ENCODE measurements at regions not wholly inside any gene's neighbourhood (a gene's known extent, or its start where the extent isn't known, plus 50 kb on each side); places are given as distances from the start of the nearest gene placed in this dataset.

DNA sequence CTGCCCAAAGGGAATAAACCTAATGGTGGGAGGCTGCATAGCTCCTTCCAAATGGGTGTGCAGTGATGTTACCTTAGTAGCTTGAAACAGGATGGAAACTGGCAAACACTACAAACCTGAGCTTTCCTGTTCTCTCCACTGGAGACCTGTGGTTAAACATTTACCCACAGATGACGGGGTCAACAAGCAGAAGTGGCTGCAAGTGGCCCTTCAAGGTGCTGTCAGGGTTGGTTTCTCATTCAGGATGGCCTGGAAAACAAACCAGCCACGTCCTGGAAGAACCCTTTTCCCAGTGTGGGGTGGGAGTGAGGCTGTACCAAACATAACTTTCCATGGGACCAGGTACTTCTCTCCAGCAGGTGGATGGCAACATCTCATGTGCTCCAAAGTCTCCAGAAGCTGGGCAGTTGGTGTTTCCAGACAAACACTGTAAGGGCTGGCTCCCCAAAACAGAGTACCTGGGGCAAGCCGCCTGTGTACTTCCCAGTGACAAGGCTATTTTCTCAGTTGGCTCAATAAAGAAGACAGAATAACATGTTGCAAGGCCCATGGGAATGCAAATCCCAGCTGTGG lies 67.5 kb downstream of the DNAJB9 start:
- no peak overlapping the region for H3K23ac ChIP-seq (ENCODE audit: low read depth, low read length)
- no peak overlapping the region for H2BK20ac ChIP-seq (ENCODE audit: low read depth, low read length)
- no peak overlapping the region for H4K8ac ChIP-seq (ENCODE audit: low read depth in 2 of 2, low read length in 2 of 2)
- no peaks in the 10 kb centered on the region for H3K27me3 ChIP-seq (ENCODE audit: control insufficient read depth, insufficient read depth, low read length)
- no peak overlapping the region for H4K5ac ChIP-seq (ENCODE audit: low read depth, low read length)
- H4K91ac ChIP-seq (ENCODE audit: insufficient read depth, low read depth, low read length), result no peak overlapping the region
- H3K9me1 ChIP-seq (ENCODE audit: insufficient read depth, low read length), result no peaks in the 10 kb centered on the region
- no peak overlapping the region for H3K56ac ChIP-seq (ENCODE audit: extremely low read depth, insufficient read depth, low read length)
- H2AK9ac ChIP-seq (replicated peaks; ENCODE audit: low read depth, low read length, poor library complexity), result no peak overlapping the region
- intact Hi-C loops (cut with micrococcal nuclease), result no loop called here
- no peak overlapping the region for H3K4me2 ChIP-seq (ENCODE audit: low read depth, low read length)
- WGBS, 2 experiments (ENCODE audit: extremely low coverage in 2 of 2, insufficient read length in 1 of 2), result 50% methylated on average over 1 of the region's 3 CpGs; no CpG with 5 or more reads in 1 of the 2 experiments
- H2BK5ac ChIP-seq (ENCODE audit: low read depth, low read length, poor library complexity, severe bottlenecking), result no peak overlapping the region
- no peak overlapping the region for H3K9ac ChIP-seq (ENCODE audit: low read depth, low read length)
- H3K4me3 ChIP-seq (ENCODE audit: insufficient read depth, low read depth, low read length), result no peak overlapping the region
- no peak overlapping the region for H3K18ac ChIP-seq (ENCODE audit: low read depth, low read length)
- H3K36me3 ChIP-seq (ENCODE audit: control insufficient read depth, insufficient read depth, low read length), result no peaks in the 10 kb centered on the region
- dilution Hi-C loops (cut with HindIII; ENCODE audit: low sequenced_read_pairs, unreplicated experiment), result no loop called here
- BruUV-seq (replicated peaks), result no TSS peak
- H3K4me1 ChIP-seq (ENCODE audit: control insufficient read depth, insufficient read depth, low read length), result no peaks in the 10 kb centered on the region
- no peak overlapping the region for H2BK15ac ChIP-seq (ENCODE audit: low read depth, low read length)
- no peak overlapping the region for H3K14ac ChIP-seq (replicated peaks; ENCODE audit: low read depth, low read length)
- no peak for ATAC-seq (ENCODE audit: low read depth)
- ChIA-PET CTCF (interaction anchor here (0.6 kb wide), 1 partner anchor 934 kb away, joined by 3 read pairs; no protein-coding TSS in a partner anchor), POLR2A (ENCODE audit: unreplicated experiment) (no interaction called here)
- TF ChIP-seq POLR2A (IDR thresholded peaks at IDR 0.05; ENCODE audit: low read depth, low read length) (no peak), CEBPB (IDR thresholded peaks at IDR 0.05; ENCODE audit: low read depth, low read length) (no peak), MAZ (IDR thresholded peaks at IDR 0.05; ENCODE audit: borderline replicate concordance, low read depth, low read length) (no peak), CTCF (conservative IDR thresholded peaks at IDR 0.05; ENCODE audit: low read depth, low read length) (no peak), NFE2L2 (IDR thresholded peaks at IDR 0.05; ENCODE audit: low read depth, low read length) (no peak), CHD1 (IDR thresholded peaks at IDR 0.05; ENCODE audit: low read depth, low read length) (no peak), RCOR1 (IDR thresholded peaks at IDR 0.05; ENCODE audit: insufficient replicate concordance, low read length) (no peak), MXI1 (IDR thresholded peaks at IDR 0.05; ENCODE audit: borderline replicate concordance, low read depth, low read length) (no peak), ELK1 (IDR thresholded peaks at IDR 0.05; ENCODE audit: borderline replicate concordance, low read depth, low read length) (no peak), FOS (IDR thresholded peaks at IDR 0.05; ENCODE audit: low read depth, low read length) (no peak), BHLHE40 (IDR thresholded peaks at IDR 0.05; ENCODE audit: low read depth, low read length) (no peak), RFX5 (IDR thresholded peaks at IDR 0.05; ENCODE audit: low read depth, low read length) (no peak), MAFK (IDR thresholded peaks at IDR 0.05; ENCODE audit: low read depth, low read length) (no peak), SMC3 (IDR thresholded peaks at IDR 0.05; ENCODE audit: low read depth, low read length) (no peak), RAD21 (IDR thresholded peaks at IDR 0.05; ENCODE audit: low read length) (no peak)
- TF ChIP-seq, protein P1, sequence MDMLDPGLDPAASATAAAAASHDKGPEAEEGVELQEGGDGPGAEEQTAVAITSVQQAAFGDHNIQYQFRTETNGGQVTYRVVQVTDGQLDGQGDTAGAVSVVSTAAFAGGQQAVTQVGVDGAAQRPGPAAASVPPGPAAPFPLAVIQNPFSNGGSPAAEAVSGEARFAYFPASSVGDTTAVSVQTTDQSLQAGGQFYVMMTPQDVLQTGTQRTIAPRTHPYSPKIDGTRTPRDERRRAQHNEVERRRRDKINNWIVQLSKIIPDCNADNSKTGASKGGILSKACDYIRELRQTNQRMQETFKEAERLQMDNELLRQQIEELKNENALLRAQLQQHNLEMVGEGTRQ (IDR thresholded peaks at IDR 0.05; ENCODE audit: low read depth, low read length), result no peak
- H2AK5ac ChIP-seq (ENCODE audit: low read depth, low read length), result no peak overlapping the region
- H2AFZ ChIP-seq (replicated peaks; ENCODE audit: low read length, poor library complexity), result no peak overlapping the region
- H3K9me3 ChIP-seq (ENCODE audit: control insufficient read depth, insufficient read depth, low read length), result no peaks in the 10 kb centered on the region
- in situ Hi-C loops (cut with MboI; ENCODE audit: low sequenced_read_pairs), result no loop called here
- H3K27ac ChIP-seq (ENCODE audit: insufficient read depth, low read length), result no peak overlapping the region
- no peak for DNase-seq
- no peaks in the 10 kb centered on the region for H3K79me1 ChIP-seq (ENCODE audit: low read depth in 1 of 2, low read length in 2 of 2)
- no peaks in the 10 kb centered on the region for H4K20me1 ChIP-seq (ENCODE audit: insufficient read depth, low read length)
- no peak overlapping the region for H2BK120ac ChIP-seq (ENCODE audit: low read depth, low read length)
- no peak overlapping the region for H3K4ac ChIP-seq (ENCODE audit: low read depth, low read length)
